D341Med (cell line): ENCODE measurements at regions not wholly inside any gene's neighbourhood (a gene's known extent, or its start where the extent isn't known, plus 50 kb on each side); places are given as distances from the start of the nearest gene placed in this dataset.
"Not testable (repeated sequence)": the region's sequence is repeated elsewhere in the genome, so short reads cannot be mapped to it uniquely, and the experiment has no call there.

Source experiments
- DNase-seq: peaks from one replicate; pipeline ENCODE4 v3.0.0; 2012; ENCODE audit warnings: low spot score

DNA sequence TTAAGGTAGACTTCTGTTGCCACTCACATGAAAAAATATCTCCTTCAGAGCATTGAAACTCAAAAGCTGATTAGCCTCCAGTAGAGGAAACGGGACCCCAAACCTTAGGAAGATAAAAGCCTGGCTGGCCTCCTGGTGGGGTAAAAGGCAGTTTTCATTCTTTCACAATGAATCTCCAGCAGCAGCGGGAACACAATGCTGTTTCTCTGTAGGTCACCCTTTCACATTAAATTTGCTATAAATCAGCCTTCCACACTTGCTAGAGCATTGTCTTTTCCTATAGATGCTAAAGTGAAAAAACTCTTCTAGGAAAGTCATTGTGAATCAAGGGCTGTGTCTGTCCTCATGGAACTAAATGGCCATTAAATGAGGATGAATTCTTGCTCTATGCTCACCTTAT, 207.3 kb upstream of the MAGEB2 start:
- DNase-seq: no peak

DNA sequence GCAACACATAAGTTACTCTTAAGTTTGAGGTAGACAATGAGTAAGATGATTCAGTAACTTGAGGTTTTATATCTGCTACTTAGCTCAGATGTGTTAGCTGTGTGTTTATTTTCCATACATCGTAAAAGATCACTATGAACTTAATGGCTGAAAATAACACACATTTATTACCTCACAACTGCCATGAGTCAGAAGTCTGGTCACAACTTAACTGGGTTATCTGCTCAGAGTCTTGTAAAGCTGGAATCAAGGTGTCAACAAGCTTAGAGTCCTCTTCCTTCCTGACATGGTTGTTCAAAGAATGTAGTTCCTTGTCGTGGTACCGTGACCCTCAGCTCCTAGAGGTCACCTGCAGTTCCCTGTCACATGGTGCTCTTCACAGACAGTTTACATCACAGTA, 204.9 kb upstream of the MAGEB2 start:
- no peak for DNase-seq

DNA sequence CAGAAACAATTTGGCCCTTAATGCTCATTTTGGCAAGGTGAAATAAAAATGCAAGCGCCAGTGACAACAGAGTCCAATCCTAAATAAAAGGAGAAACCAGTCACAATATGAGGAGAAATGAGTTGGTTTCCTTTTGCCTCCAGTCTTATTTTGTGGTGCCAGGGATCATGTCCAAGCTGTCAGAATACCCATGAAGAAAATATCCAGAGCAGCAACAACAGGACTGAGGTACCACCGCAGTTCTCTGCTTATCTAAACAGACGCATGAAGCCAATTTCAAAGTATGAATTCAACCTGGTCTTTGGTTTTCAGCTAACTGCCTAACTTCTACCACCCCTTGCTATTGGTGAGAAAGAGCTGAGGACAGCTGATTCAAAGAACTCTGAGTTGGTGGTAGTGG, 199.9 kb upstream of the MAGEB2 start:
- no peak for DNase-seq

DNA sequence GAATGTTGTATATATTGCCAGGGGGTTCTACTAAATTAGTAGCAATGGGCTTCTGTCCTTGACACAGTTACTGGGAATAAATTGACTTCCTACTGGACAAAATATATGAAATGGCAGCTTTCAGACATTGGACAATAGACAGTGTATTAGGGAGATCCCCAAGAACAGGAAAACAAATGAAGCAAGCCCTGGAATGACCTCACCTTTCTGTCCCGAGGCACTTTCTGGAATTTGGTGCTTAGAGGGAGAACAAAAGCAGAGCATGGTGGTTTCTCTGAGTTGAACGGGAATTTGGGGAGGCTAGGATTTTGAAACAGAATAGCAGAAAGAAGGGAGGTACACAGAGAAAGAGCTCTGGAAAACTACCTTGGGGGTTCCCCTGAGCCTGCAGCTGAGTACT, 187.7 kb upstream of the MAGEB2 start:
- no peak for DNase-seq

DNA sequence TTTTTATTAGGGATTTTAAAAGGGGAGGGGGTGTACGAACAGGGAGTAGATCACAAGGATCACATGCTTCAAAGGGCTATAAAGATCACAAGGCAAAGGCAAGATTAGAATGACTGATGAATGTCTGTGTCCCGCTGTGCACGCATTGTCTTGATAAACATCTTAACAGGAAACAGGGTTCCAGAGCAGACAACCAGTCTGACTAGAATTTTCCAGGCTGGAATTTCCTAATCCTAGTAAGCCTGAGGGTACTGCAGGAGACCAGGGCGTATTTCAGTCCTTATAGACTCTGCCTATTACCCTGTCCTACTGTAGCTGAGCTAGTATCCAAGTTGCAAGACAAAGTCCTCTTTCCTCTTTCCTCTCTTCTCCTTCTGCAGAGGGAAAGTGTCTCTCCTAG, 179.0 kb upstream of the MAGEB2 start:
- DNase-seq: not testable (repeated sequence)

DNA sequence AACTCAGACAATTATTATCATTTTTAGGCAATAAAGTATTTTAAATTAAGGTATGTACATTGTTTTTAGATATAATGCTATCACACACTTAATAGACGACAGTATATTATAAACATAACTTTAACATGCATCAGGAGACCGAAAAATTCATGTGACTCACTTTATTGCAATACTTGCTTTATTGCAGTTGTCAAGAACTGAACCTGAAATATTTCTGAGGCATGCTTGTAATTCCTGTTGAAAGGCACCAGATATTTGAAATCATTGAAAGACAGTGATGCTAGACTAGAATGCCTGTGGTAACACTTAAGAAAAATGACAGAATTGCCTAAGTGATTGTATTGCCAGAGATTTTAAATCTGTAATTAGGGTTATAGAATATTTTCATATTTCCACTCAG, 175.6 kb upstream of the MAGEB2 start:
- no peak for DNase-seq

DNA sequence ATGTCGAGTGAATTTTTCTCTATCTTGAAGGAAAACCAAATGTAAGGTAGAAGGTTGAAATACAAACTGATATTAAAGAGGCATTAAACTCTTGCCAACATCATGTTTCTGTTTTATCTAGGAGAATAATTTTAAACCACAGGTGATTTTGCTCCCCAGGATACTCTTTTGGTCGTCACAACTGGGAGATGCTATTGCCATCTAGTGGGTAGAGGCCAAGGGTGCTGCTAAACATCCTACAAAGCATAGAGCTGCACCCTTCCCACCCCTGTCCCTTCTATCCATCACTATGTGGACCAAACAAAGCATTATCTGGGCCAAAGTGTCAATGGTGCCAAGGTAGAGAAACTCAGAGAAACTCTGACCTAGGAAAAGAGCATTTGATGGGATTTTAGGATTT, 154.6 kb upstream of the MAGEB2 start:
- DNase-seq: no peak

DNA sequence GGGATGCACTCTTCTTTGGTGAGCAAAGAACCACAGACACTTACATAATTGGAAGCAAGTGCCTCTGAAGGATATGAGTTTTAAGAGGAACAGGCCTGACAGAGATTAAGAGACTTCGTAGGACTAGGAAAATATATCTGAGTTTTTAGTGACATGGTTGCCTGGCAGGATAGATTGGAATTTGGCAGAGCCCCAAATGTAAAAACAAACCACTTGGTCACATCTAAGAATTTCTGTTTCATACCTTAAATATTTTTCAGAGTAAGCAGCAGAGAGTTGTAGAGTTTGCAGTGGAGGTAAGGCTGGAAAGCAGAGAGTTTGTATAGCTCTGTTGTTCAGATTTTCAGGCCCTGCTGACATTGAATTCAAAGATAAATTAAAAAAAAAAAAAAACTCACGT, 150.1 kb upstream of the MAGEB2 start:
- DNase-seq: no peak

DNA sequence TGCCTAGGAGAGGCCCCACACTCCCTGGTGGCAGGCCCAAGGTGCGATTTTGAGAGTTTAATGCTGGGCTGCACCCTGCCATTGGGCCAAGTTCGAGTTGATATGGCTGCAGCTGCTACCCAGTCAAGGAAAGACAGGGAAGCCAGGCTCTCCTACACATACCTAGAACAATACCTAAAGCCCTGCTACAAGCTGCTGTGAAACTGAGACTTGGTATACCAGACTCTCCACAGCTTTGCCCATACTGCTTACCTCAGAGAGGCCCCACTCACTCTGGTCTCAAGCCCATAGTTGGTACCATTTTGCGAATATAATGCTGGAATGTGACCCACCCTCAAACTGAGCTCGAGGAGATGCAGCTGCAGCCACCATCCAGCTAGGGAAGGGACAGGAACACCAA, 147.7 kb upstream of the MAGEB2 start:
- DNase-seq: no peak

DNA sequence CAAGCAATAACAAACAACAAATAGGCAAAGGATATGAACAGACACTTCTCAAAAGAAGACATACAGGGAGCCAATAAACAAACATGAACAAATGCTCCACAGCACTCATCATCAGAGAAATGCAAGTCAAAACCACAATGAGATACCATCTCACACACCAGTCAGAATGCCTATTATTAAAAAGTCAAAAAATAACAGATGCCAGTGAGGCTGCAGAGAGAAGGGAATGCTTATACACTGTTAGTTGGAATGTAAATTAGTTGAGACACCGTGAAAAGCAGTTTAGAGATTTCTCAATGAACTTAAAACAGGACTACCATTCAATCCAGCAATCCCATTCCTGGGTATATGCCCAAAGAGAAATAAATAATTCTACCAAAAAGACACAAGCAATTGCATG, 129.8 kb upstream of the MAGEB2 start:
- no peak for DNase-seq

DNA sequence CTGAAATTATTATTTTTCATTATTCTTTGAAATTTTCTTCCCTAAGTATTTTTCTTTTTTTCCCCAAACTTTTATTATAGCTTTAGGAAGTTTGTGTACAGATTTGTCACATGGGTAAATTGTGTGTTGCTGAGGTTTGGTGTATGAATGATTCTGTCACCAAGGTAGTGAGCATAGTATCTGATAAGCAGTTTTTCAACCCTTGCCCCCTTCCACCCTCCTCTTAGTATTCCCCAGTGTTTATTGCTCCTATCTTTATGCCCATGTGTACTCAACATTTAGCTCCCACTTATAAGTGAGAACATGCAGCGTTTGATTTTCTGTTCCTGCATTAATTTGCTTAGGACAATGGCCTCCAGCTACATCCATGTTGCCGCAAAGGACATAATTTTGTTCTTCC, 103.9 kb upstream of the MAGEB2 start:
- no peak for DNase-seq

DNA sequence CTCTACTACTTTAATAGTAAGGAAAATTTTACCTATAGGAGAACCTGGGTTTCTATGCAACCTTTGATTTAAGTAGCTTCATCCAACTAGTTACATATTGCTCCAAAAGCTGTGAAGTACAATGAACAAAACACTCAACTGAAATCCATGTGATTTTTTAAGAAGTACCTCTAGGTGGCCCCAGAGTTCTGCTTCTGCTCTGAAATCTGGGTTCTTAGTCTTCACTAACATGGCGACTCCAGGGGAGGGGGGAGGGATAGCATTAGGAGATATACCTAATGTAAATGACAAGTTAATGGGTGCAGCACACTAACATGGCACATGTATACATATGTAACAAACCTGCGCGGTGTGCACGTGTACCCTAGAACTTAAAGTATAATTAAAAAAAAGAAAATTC, 73.4 kb upstream of the MAGEB2 start:
- DNase-seq: peak; percentile 20

DNA sequence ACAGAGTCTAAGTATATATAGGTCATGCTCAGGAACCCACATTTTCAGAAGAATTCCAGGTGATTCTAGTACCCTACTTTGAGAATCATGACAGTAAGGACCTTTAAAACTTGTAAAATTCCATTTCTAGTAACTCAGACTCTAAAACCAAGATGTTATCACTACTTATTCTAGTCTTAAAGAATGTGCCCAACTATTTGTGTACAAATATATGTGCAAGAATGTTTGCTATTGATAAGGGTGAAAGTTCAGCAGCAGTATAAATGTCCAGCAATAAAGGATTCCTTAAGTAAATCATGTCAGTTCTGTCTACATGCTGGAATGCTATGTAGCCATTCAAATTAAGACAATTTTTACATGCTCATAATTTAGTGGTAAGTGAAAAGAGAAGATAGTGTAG, 71.1 kb upstream of the MAGEB2 start:
- DNase-seq: no peak

DNA sequence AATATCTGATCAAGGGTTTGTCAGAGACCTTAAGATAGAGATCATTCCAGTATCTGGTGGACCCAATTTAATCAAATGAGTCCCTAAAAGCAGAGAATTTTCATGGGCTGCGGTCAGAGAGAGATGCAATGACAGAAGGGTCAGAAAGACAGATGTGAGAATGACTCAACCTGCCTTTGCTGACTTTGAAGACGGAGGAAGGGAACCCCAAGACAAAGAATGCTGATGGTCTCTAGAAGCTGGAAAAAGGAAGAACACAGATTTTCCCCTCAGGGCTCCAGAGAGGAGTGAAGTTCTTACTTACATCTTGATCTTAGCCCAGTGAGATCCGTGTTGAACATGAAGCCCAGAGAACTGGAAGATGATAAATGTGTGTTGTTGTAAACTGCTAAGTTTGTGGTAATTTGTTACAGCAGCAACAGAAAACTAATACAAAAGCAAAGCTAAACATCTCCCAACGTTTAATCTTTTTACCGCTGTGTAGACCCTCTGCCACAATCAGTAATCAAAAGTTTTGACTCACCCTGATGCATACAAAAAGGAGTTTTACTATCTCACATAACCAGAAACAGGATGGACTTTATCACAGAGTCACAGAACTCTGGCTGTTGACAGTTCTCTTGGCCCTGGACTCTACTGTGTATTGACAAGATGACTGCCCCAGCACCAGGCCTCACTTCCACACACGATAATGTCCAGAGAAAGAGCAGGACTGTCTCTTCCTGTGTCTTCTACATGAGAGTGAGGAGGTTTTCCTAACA, 70.2 kb upstream of the MAGEB2 start:
- no peak for DNase-seq

DNA sequence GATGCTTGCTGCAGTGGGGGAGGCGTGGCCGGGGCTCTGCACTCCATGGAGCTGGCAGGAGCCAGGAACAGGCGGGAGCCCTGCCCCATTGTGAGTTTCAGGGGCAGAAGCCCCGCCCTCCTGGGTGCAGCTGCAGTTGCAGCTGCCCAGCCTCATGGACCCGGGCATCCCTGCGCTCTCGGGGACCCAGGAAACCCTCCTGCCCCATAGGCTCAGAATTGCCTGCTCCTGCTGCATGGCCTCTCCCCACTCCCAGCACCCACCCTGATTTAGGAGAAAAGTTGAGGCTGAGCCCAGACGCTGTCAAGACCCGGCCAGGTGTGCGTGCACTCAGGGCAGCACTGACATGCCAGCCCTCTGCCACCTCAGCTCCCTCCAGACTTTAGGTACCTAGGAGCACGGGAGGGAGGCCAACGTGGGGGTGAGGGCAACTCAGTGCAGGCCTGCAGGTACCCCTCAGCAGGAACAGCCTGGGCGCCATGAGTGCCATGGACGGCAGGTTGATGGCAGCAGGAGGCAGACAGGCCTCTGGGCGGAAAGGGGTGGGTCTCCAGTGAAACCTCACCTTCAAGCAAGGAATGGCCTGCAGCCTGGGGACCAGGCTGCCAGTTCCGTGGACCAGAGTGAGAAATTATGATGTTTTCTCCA, 67.2 kb upstream of the MAGEB2 start:
- no peak for DNase-seq

DNA sequence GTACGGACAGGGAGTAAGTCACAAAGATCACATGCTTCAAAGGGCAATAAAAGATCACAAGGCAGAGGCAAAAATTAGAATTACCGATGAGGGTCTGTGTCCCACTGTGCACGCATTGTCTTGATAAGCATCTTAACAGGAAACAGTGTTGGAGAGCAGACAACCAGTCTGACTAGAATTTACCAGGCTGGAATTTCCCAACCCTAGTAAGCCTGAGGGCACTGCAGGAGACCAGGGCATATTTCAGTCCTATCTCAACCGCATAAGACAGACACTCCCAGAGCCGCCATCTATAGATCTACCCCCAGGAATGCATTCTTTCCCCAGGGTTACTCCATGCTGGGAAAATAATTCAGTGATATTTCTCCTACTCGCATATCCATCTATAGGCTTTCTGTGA, 66.2 kb upstream of the MAGEB2 start:
- DNase-seq: not testable (repeated sequence)

DNA sequence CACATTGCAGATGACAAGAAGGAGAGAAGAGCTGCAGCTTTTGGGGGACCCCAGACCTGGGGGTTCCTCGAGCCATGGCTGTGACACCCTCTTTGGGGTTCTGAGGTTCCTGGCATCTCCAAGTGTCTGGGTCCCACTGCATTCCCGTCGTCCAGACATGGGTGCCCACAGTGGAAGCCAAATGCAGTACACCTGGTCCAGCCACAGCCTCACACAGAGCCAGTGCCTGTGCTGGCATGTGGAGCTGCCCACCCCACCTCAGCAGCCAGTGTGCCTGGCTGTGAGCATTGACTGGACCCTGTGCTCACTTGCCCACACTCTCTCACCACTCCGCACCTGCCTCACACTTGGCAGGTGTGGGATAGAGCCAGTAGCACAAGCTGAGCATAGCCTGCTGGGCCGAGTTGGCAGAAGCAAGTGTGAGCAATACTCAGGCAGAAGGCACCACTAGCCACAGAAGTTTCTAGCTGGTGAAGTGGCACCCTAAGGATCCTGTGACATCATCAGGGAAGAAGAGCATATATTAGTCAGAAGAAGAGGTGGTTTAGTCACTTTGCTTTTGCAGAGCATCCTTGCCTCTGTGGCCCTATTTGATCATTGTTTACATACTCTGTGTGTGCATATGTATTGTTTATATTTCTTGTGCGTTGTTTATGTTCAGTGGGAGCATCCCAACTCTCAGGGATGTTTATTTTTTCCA, 65.0 kb upstream of the MAGEB2 start:
- no peak for DNase-seq

DNA sequence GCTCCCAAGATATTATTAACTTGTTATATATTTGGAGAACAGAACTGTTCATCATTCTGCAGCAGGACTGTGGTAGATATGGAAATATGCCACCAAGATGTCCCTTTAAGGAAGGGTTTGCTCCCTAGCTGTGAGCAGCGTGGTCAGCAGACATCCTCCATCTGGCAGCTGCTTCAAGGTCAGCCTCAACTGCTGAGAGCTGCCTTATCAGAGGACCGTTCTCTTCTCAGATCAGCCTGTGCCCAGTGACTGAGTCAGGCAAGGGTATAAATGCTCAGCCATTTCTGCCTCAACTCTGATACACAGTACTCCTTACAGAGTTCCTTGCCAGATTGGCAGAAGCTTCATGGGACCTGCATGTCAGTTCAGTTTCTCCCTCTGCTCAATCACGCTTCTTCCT, 63.4 kb upstream of the MAGEB2 start:
- DNase-seq: no peak

DNA sequence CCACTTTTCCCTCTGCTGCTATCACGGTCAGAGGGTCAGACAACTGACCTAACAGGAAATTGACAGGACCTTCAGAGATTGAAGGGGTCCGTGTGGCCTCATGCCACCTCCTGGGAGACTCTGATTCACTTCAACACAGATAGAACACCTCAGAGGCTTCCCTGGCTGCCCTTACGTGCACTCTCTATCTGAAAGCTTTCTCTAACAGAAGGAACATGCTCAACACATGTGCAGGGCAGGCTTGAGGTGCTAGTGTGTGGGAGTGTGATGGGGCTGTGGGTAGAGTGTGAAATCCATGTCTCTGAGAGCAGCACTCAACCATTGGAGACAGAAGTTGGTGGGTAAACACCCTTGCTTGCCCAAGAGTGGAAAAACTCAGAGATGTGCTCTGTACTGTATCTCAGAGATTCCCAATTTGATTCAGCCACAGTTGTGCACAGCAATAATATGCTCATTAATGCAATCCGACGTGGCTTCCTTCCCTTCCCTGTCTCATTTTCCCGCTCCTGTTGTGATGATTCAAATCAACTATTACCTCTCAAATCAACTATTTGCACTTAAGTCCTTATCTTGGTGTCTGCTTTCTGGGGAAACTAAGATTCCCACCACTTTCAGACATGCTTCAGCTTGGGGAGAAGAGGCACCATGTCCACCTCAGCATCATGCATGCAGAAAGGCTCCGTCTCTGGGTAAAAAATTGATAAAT, 62.0 kb upstream of the MAGEB2 start:
- no peak for DNase-seq

DNA sequence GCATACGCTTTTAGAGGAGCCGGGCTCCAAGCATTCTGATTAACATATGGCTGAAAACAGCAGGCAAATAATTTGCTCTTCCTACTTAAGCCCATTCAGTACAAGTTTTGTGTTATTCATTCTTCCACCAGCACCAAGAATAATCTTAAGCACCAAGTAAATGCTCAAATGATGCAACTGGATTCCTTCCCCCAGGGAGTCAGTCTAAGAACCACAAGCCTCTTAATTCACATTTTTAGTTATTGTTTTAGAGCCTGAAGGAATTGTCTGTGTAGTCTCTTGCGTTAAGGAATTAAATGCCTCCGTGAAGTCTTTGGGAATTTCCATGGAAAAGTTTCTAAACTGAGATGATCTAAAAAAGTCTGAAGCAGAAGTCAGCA, 61.5 kb upstream of the MAGEB2 start:
- no peak for DNase-seq

DNA sequence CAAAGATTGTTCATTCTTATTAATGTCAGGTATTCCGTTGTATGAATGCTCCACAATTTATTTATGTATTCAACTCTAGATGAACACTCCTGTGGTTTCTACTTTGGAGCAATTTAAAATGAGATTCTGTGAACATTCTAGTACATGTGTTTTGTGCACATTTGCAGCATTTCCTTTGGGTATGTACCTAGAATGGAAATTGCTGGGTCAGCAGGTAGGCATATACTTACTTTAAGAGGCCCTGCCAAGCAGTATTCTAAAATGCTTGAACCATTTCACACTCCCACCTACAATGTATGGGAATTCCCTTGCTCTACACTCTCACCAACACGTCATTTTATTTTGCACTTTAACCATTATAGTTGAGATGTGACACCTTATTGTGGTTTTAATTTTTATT, 59.4 kb upstream of the MAGEB2 start:
- no peak for DNase-seq

DNA sequence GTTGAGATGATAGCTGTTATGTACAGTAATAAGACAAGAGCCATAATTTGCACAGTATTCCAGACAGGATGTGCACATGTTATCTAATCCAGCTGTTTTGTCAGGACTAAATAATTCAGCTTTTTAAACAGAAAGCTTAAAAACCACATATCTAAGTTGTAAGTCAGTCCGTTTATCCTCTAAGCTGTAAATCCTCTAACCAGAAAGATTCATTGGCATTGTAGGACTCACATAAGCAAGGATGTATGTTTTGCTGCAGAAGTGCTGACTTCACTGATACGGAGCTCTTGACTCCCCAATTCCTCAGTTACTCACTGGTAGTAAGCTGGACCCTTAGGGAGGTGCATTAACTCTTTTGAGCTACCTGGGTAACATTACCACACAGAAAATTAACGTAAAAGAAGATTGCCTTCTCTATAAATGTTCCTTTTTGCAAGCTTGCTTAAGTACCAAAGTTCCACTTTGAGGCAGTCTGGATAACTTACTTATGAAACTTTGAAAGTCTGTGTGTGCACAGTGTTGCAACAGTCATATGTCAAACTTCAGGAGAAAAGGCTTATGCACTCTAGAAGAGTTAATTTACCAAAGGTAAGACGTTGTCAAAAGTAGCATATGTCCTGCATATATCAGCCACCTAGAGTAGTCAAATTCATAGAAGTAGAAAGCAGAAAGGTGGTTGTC, 58.3 kb upstream of the MAGEB2 start:
- DNase-seq: no peak
